ENCODE measurements at regions not wholly inside any gene's neighbourhood (a gene's known extent, or its start where the extent isn't known, plus 50 kb on each side); places are given as distances from the start of the nearest gene placed in this dataset.

DNA sequence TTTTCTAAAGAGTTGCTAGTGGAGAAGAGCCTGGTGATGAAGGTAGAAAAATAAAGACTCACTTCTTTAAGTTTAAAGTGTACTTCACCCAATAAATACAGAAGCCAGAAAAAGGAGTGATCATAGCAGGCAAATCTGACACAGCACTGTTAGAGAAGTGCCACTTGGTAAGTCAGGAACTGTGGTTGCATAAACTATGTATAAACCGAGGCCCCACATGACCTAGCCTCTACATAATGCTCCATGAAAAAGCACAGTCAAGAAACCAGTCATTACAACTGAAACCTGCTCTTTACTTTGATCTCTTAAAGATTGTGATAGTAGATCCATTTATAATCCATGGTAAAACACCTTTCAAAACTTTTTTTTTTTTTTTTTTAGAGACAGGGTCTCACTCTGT is 172.1 kb upstream of the PHYHIPL start:
- TF ChIP-seq POLR2A (IDR thresholded peaks at IDR 0.05; ENCODE audit: low read depth, low read length), result no peak
- TF ChIP-seq POLR2AphosphoS5 (IDR thresholded peaks at IDR 0.05; ENCODE audit: low read depth, low read length), result no peak
- TF ChIP-seq SPI1 (IDR thresholded peaks at IDR 0.05; ENCODE audit: low read depth, low read length), result no peak
- no peak for TF ChIP-seq TAF1 (IDR thresholded peaks at IDR 0.05; ENCODE audit: low read depth, low read length)
- TF ChIP-seq POU2F2 (IDR thresholded peaks at IDR 0.05; ENCODE audit: low read depth, low read length), result no peak

All from GM12891 (cell line).